Fibroblast of pulmonary artery (primary cell): ENCODE measurements at regions not wholly inside any gene's neighbourhood (a gene's known extent, or its start where the extent isn't known, plus 50 kb on each side); places are given as distances from the start of the nearest gene placed in this dataset.
"Not testable (repeated sequence)": the region's sequence is repeated elsewhere in the genome, so short reads cannot be mapped to it uniquely, and the experiment has no call there.

ENCODE experiments used
- DNase-seq: peaks from one replicate; pipeline ENCODE4 v3.0.0-alpha.2; 2010; ENCODE audit warnings: low read depth
- H3K4me3 ChIP-seq: replicated peaks from 2 replicates; pipeline ENCODE4 v1.5.1; 2011; ENCODE audit warnings: low read depth, mild to moderate bottlenecking, control low read depth, low read length, moderate library complexity
- CTCF ChIP-seq: IDR thresholded peaks from 2 replicates; pipeline ENCODE4 v1.5.1; 2011; ENCODE audit warnings: mild to moderate bottlenecking, control low read depth, low read length, inconsistent platforms; ENCODE audit errors: missing control alignments

- no peak overlapping the region for H3K4me3 ChIP-seq
- peak; percentile 48 for DNase-seq
- TF ChIP-seq CTCF = no peak
Observed at GRCh38 chr5:32534041-32534440, 51.3 kb upstream of the SUB1 start.

- TF ChIP-seq CTCF = no peak
- peak; percentile 53 for DNase-seq
- no peak overlapping the region for H3K4me3 ChIP-seq
Observed at GRCh38 chr5:32531885-32532520, 53.4 kb upstream of the SUB1 start.

- H3K4me3 ChIP-seq, DNase-seq: not testable (repeated sequence)
Observed at GRCh38 chr5:32527321-32527720, 58.0 kb upstream of the SUB1 start.

- DNase-seq = no peak
- H3K4me3 ChIP-seq = no peak overlapping the region
- TF ChIP-seq CTCF = no peak
Observed at GRCh38 chr5:32526810-32527209, 58.5 kb upstream of the SUB1 start.

GRCh38 chr5:32523625-32524024, 61.7 kb upstream of the SUB1 start:
- no peak overlapping the region for H3K4me3 ChIP-seq
- DNase-seq = no peak
- TF ChIP-seq CTCF = no peak

- TF ChIP-seq CTCF = no peak
- no peak overlapping the region for H3K4me3 ChIP-seq
- peak; percentile 90 for DNase-seq
Observed at GRCh38 chr5:32522429-32523143, 62.8 kb upstream of the SUB1 start.

GRCh38 chr5:32521481-32521880, 63.9 kb upstream of the SUB1 start:
- no peak for TF ChIP-seq CTCF
- DNase-seq = no peak
- H3K4me3 ChIP-seq = no peak overlapping the region
